ENCODE measurements at regions not wholly inside any gene's neighbourhood (a gene's known extent, or its start where the extent isn't known, plus 50 kb on each side); places are given as distances from the start of the nearest gene placed in this dataset.
"Not testable (repeated sequence)": the region's sequence is repeated elsewhere in the genome, so short reads cannot be mapped to it uniquely, and the experiment has no call there.

DNA sequence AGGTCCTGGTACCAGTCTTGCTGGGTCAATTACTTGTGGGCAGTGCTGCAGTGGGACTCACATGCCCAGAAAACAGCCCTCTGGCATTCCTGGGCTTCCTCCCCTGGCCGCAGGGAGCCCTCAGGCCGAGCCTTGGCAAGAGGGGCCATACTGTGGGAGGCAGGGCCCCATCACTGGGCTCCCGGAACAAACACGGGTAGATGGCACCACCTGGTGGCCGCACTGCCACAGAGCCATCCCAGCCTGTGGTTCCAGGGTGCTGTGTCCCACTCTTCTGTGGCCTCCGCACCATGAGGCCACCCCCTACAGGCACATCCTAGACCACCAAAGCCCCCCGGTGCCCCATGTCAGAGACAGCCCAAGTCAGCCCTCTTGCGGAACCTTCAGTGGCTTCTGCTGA lies 123.3 kb upstream of the ZSCAN2 start:
- H3K4me3 ChIP-seq; H3K4me1 ChIP-seq; intact Hi-C loops (cut with DNase I; ENCODE audit: low total_unique reads); H3K27ac ChIP-seq; DNase-seq; H3K36me3 ChIP-seq; H3K9me3 ChIP-seq; H3K27me3 ChIP-seq: not testable (repeated sequence)
- WGBS, 5 donors = no CpG with 5 or more reads among the region's 8 CpGs

DNA sequence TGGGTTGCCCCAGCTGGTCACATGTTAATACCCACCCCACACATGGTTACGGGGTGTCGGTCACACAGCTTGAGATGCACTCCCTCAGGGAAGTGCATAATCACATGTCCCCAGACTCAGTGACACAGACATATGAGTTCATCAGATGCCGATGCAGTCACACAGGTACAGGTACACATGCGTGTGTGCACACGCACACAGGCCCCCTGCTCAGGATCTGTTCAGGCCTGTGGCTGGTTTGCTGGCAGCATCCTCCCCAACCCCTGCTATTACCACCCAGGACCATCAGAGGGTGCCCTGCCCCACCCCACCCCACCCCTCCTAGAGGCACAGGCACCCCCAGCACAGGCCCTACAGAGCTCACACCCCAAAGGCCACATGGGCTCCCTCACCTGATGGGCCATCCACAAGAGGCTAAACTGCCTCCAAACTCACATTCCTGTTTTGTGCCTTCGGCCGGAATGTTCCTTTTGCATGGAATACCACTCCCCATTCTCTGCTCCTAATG lies 120.6 kb upstream of the ZSCAN2 start:
- intact Hi-C loops (cut with DNase I; ENCODE audit: low total_unique reads); DNase-seq; H3K4me1 ChIP-seq; H3K27ac ChIP-seq; H3K27me3 ChIP-seq; H3K9me3 ChIP-seq; H3K4me3 ChIP-seq; H3K36me3 ChIP-seq: not testable (repeated sequence)
- WGBS, 5 donors = no CpG with 5 or more reads among the region's 7 CpGs

GRCh38 chr15:84483859-84484258 lies 117.0 kb upstream of the ZSCAN2 start:
- H3K27ac ChIP-seq; H3K27me3 ChIP-seq; H3K4me1 ChIP-seq; H3K4me3 ChIP-seq; H3K9me3 ChIP-seq; DNase-seq; H3K36me3 ChIP-seq; intact Hi-C loops (cut with DNase I; ENCODE audit: low total_unique reads): not testable (repeated sequence)
- 90 to 100% methylated on average over 2 to 3 of the region's 9 CpGs; no CpG with 5 or more reads in 3 of the 5 donors for WGBS, 5 donors

GRCh38 chr15:84500165-84500889 lies 100.5 kb upstream of the ZSCAN2 start:
- peak overlapping the region; percentile 26 to 44 (median 30) for H3K4me3 ChIP-seq
- H3K9me3 ChIP-seq; H3K27me3 ChIP-seq; H3K36me3 ChIP-seq; H3K4me1 ChIP-seq; intact Hi-C loops (cut with DNase I; ENCODE audit: low total_unique reads): not testable (repeated sequence)
- peak overlapping the region in 2 of 5 donors; percentile 65 to 75 for H3K27ac ChIP-seq
- peak in 1 of 2 donors; percentile 34 for DNase-seq
- WGBS, 5 donors = 0% methylated on average over 9 of the region's 60 CpGs; no CpG with 5 or more reads in 3 of the 5 donors

DNA sequence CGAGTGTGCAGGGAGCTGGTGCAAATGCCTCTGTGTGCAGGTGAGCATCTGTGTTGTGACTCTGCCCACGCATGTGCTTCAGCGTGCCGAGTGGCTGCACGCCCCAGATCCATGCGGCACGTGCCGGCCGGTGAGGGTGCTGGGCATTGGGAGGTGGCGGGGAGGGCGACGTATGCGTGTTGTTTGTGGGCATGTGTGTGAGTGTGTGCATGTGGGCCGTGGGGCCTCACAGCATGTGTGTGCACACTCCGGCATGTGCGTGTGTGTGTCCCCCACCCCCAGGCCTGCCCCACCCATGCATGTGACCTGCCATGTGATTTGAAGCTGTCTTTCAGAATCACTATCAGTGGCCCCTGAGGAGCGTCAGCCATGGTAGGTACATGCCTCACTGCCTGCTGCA lies 97.7 kb upstream of the ZSCAN2 start:
- DNase-seq; intact Hi-C loops (cut with DNase I; ENCODE audit: low total_unique reads); H3K4me1 ChIP-seq; H3K4me3 ChIP-seq; H3K36me3 ChIP-seq; H3K9me3 ChIP-seq; H3K27me3 ChIP-seq; H3K27ac ChIP-seq: not testable (repeated sequence)
- 74 to 90% (median 83%) methylated on average over 5 to 6 of the region's 17 CpGs; no CpG with 5 or more reads in 2 of the 5 donors for WGBS, 5 donors

DNA sequence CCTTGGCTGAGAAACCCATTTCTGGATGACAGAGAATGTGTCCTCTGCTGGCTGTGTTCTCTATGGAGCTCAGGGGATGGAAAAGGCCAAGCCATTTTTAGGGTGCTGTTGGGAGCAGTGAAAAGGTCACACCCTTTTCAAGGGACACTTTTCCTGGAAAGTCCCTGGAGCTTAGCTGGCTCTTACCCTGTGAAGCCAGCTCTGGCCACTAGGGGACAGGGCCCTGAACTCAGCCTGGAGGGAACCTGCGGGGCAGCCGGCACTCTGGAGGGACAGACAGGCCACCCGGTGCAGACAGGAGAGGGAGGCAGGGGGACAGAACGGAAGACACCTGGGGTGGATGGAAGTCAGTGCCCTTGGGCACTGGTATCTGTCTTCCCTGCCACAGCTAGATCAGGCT lies 95.3 kb upstream of the ZSCAN2 start:
- intact Hi-C loops (cut with DNase I; ENCODE audit: low total_unique reads); H3K36me3 ChIP-seq; H3K27me3 ChIP-seq; H3K4me3 ChIP-seq; DNase-seq; H3K27ac ChIP-seq; H3K9me3 ChIP-seq; H3K4me1 ChIP-seq: not testable (repeated sequence)
- WGBS, 5 donors = 80 to 94% (median 83%) methylated on average over 1 to 2 of the region's 4 CpGs; no CpG with 5 or more reads in 2 of the 5 donors

DNA sequence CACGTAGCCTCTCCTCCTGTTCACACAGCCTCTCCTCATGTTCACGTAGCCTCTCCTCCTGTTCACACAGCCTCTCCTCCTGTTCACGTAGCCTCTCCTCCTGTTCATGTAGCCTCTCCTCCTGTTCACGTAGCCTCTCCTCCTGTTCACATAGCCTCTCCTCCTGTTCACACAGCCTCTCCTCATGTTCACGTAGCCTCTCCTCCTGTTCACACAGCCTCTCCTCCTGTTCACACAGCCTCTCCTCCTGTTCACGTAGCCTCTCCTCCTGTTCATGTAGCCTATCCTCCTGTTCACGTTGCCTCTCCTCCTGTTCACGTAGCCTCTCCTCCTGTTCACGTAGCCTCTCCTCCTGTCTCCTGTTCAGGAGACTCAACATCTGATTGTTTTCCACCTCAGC lies 88.5 kb upstream of the ZSCAN2 start:
- H3K4me1 ChIP-seq; H3K27ac ChIP-seq; DNase-seq; intact Hi-C loops (cut with DNase I; ENCODE audit: low total_unique reads); H3K9me3 ChIP-seq; H3K4me3 ChIP-seq; H3K36me3 ChIP-seq; H3K27me3 ChIP-seq: not testable (repeated sequence)
- WGBS, 5 donors = 87 to 100% (median 95%) methylated on average over 1 to 6 of the region's 9 CpGs

GRCh38 chr15:84516773-84517172 lies 84.0 kb upstream of the ZSCAN2 start:
- 70 to 98% (median 90%) methylated on average over 2 to 5 of the region's 6 CpGs for WGBS, 5 donors
- intact Hi-C loops (cut with DNase I; ENCODE audit: low total_unique reads) = not testable (repeated sequence)
- DNase-seq = peak in 1 of 2 donors; percentile 3

DNA sequence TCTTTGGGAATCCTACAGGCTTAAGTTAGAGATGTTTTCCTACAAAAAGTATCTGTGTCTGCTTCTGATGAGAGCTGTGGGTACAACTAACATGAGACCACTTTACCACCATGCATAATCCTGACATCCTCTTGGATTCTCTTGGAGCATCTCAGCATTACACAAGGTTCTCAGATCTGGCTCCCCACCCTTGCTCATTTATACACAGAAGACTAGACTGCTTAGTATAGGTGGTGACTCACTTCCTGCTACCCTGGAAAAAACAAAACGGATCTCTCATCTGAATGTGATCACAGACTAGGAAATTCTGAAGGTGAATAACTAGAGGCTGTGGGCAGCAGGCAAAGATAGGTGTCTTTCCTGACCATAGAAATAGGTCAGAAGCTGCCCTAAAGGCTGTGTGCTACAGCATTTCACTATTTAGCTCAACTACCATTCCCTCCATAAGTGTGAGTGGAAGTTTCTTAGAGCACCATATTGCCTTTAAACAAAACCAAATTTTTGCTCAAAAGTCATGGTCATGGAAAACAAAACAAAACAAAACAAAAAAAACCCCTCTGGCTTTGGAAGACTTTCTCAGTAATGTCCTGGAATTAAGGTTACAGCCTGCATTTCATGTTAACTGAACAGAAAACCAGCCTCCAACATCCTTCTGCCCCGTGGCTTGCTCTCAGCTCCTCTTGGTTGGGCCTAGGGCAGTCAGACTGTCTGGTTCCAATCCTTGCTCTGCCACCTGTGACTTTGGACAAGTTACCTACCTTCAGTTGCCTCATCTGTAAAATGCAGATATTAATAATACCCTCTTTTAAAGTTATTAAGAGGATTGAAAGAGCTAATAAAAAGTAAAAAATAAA lies 75.1 kb upstream of the ZSCAN2 start:
- H3K36me3 ChIP-seq; H3K9me3 ChIP-seq; intact Hi-C loops (cut with DNase I; ENCODE audit: low total_unique reads); H3K4me3 ChIP-seq; H3K27ac ChIP-seq; H3K4me1 ChIP-seq; DNase-seq; H3K27me3 ChIP-seq: not testable (repeated sequence)
- 29 to 71% (median 51%) methylated on average over 1 to 2 of the region's 2 CpGs for WGBS, 5 donors

More at GRCh38 chr15:84516773-84517172, 84.0 kb upstream of the ZSCAN2 start:
- H3K36me3 ChIP-seq, H3K27ac ChIP-seq, H3K9me3 ChIP-seq, H3K4me1 ChIP-seq, H3K27me3 ChIP-seq, H3K4me3 ChIP-seq: not testable (repeated sequence)

DNA sequence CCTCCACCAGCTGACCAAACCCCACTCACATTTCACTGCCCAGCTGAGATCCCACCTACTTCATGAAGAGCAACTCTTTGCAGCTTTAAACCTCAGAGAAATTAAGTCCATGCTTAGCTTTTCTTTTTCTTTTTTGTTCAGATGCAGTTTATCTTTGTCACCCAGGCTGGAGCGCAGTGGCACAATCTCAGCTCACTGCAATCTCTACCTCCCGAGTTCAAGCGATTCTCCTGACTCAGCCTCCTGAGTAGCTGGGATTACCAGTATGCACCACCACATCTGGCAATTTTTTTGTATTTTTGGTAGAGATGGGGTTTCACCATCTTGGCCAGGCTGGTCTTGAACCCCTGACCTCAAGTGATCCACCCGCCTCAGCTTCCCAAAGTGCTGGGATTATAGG lies 70.1 kb upstream of the ZSCAN2 start:
- intact Hi-C loops (cut with DNase I; ENCODE audit: low total_unique reads) = not testable (repeated sequence)
- 89 to 98% (median 94%) methylated on average over 4 of the region's 4 CpGs for WGBS, 5 donors

GRCh38 chr15:84531223-84531622 lies 69.6 kb upstream of the ZSCAN2 start:
- DNase-seq; H3K27ac ChIP-seq; H3K4me3 ChIP-seq; intact Hi-C loops (cut with DNase I; ENCODE audit: low total_unique reads); H3K9me3 ChIP-seq; H3K27me3 ChIP-seq; H3K36me3 ChIP-seq: not testable (repeated sequence)
- peaks cover 0 to 10% (median 7%) of the 10 kb centered on the region in 4 donors for H3K4me1 ChIP-seq
- WGBS, 5 donors = 72 to 83% (median 74%) methylated on average over 1 of the region's 1 CpG

More for the DNA sequence above, 70.1 kb upstream of the ZSCAN2 start:
- not testable (repeated sequence) for DNase-seq, H3K36me3 ChIP-seq, H3K9me3 ChIP-seq, H3K27me3 ChIP-seq, H3K4me3 ChIP-seq, H3K27ac ChIP-seq
- H3K4me1 ChIP-seq = peaks cover 0 to 10% (median 7%) of the 10 kb centered on the region in 4 donors
